ENCODE measurements at regions not wholly inside any gene's neighbourhood (a gene's known extent, or its start where the extent isn't known, plus 50 kb on each side); places are given as distances from the start of the nearest gene placed in this dataset.

DNA sequence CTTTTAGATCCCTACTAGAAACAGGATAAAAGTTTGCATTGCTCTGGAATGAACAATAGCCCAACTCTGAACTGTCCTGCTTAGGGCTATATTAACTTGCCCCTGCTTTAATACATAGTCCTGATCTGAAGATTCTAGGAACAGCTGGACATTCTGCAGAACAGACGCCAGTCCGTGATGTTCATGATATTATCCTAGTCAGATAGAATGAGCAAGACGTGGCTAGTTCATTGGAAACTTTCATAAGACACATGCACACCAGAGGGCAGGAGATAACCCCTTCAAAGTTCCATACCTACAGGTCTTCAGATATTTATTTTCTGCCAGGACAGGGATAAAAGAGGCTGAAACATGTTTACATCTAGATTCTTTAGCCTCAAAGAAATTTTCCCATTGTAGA, 75.5 kb upstream of the CLNK start:
- Mint-ChIP-seq H3K27me3 (ENCODE audit: unreplicated experiment) (no peaks in the 10 kb centered on the region), H3K4me3 (ENCODE audit: unreplicated experiment) (no peak overlapping the region), H3K36me3 (ENCODE audit: low read depth, unreplicated experiment) (no peaks in the 10 kb centered on the region), H3K4me1 (ENCODE audit: unreplicated experiment) (no peaks in the 10 kb centered on the region), H3K27ac (ENCODE audit: unreplicated experiment) (no peak overlapping the region), H3K9me3 (ENCODE audit: unreplicated experiment) (no peaks in the 10 kb centered on the region)
- no peak for TF ChIP-seq CTCF (IDR thresholded peaks at IDR 0.05; ENCODE audit: unreplicated experiment)
- no peak for DNase-seq (ENCODE audit: low spot score)

DNA sequence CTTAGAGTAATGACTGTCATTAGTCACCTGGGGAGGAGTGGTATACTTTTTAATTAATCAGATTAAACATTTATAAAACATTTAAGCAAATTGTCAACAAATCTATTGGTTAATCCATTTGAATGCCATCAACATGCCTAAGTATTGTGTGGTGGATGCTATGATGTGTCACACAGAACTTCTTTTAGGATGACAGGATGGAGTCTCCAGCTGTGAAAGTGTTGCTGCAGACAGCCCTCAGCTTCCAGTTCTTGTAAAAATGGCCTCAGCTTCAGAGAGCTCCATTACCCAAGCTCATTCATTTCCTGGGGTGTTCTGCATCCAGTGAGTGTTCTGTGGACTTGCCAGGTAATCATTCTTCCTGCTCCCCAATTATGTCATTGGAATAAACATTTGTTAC, 74.3 kb upstream of the CLNK start:
- no peaks in the 10 kb centered on the region for H3K4me1 Mint-ChIP-seq (ENCODE audit: unreplicated experiment)
- H3K36me3 Mint-ChIP-seq (ENCODE audit: low read depth, unreplicated experiment) = no peaks in the 10 kb centered on the region
- no peaks in the 10 kb centered on the region for H3K27me3 Mint-ChIP-seq (ENCODE audit: unreplicated experiment)
- no peak for TF ChIP-seq CTCF (IDR thresholded peaks at IDR 0.05; ENCODE audit: unreplicated experiment)
- DNase-seq (ENCODE audit: low spot score) = no peak
- H3K4me3 Mint-ChIP-seq (ENCODE audit: unreplicated experiment) = no peak overlapping the region
- H3K9me3 Mint-ChIP-seq (ENCODE audit: unreplicated experiment) = no peaks in the 10 kb centered on the region
- no peak overlapping the region for H3K27ac Mint-ChIP-seq (ENCODE audit: unreplicated experiment)

DNA sequence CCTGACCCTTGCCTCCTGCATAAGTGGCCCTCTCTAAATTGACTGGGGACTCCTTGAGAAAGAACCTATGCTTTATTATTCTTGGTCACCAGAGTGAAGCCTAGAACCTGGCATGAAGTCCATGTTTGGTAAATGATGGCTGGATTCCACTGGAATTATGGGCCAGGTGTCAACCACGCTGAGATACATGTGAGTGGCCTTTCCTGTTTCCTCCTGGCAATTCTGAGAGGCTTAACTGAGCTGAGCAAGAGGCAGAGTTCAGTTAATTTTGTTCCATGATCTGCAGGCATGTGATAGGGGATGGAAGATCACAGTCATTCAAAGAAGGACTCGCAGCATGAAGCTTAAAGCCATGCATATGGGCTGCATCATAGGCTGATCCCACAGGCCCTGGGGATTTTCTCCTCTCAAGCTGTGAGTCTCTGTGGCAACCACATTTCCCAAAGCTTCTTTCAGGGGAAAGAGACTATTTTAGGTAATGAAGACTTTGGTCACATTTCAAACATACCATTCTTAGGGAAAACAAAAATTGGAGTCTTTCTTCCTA, 69.4 kb upstream of the CLNK start:
- no peak for TF ChIP-seq CTCF (IDR thresholded peaks at IDR 0.05; ENCODE audit: unreplicated experiment)
- DNase-seq (ENCODE audit: low spot score) = no peak
- Mint-ChIP-seq H3K4me3 (ENCODE audit: unreplicated experiment) (no peak overlapping the region), H3K36me3 (ENCODE audit: low read depth, unreplicated experiment) (no peaks in the 10 kb centered on the region), H3K27me3 (ENCODE audit: unreplicated experiment) (peaks cover 2% of the 10 kb centered on the region), H3K27ac (ENCODE audit: unreplicated experiment) (no peak overlapping the region), H3K4me1 (ENCODE audit: unreplicated experiment) (no peaks in the 10 kb centered on the region), H3K9me3 (ENCODE audit: unreplicated experiment) (no peaks in the 10 kb centered on the region)

- Mint-ChIP-seq H3K4me3 (ENCODE audit: unreplicated experiment) (no peak overlapping the region), H3K27me3 (ENCODE audit: unreplicated experiment) (peaks cover 2% of the 10 kb centered on the region), H3K27ac (ENCODE audit: unreplicated experiment) (no peak overlapping the region), H3K4me1 (ENCODE audit: unreplicated experiment) (no peaks in the 10 kb centered on the region), H3K9me3 (ENCODE audit: unreplicated experiment) (no peaks in the 10 kb centered on the region), H3K36me3 (ENCODE audit: low read depth, unreplicated experiment) (no peaks in the 10 kb centered on the region)
- DNase-seq (ENCODE audit: low spot score) = no peak
- no peak for TF ChIP-seq CTCF (IDR thresholded peaks at IDR 0.05; ENCODE audit: unreplicated experiment)
These were observed 68.8 kb upstream of the CLNK start for GRCh38 chr4:10753336-10753735.

DNA sequence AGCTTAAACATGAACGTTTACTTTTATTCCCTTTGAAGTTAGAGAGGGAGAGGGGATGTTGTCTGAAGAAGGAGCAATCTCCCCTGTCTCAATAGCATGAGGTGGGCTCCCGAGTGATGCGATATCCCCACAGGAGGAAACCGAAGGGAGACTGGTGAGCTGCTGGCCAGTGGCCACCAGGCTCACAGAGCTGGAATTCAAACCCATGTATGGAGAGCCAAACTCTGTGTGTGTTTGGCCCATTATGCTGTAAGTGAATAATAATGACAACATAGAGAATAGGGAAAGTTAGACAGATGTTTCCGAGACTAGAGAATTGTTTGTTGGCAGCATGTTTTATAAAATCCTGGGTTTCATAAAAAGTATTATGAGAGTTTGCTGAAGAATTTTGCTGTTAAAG, 66.1 kb upstream of the CLNK start:
- Mint-ChIP-seq H3K36me3 (ENCODE audit: low read depth, unreplicated experiment) (no peaks in the 10 kb centered on the region), H3K4me1 (ENCODE audit: unreplicated experiment) (no peaks in the 10 kb centered on the region), H3K27me3 (ENCODE audit: unreplicated experiment) (peaks cover 2% of the 10 kb centered on the region), H3K27ac (ENCODE audit: unreplicated experiment) (no peak overlapping the region), H3K4me3 (ENCODE audit: unreplicated experiment) (no peak overlapping the region), H3K9me3 (ENCODE audit: unreplicated experiment) (no peaks in the 10 kb centered on the region)
- no peak for DNase-seq (ENCODE audit: low spot score)
- TF ChIP-seq CTCF (IDR thresholded peaks at IDR 0.05; ENCODE audit: unreplicated experiment) = no peak

All from endothelial cell (in vitro differentiated cells).